ENCODE measurements at regions not wholly inside any gene's neighbourhood (a gene's known extent, or its start where the extent isn't known, plus 50 kb on each side); places are given as distances from the start of the nearest gene placed in this dataset.

DNA sequence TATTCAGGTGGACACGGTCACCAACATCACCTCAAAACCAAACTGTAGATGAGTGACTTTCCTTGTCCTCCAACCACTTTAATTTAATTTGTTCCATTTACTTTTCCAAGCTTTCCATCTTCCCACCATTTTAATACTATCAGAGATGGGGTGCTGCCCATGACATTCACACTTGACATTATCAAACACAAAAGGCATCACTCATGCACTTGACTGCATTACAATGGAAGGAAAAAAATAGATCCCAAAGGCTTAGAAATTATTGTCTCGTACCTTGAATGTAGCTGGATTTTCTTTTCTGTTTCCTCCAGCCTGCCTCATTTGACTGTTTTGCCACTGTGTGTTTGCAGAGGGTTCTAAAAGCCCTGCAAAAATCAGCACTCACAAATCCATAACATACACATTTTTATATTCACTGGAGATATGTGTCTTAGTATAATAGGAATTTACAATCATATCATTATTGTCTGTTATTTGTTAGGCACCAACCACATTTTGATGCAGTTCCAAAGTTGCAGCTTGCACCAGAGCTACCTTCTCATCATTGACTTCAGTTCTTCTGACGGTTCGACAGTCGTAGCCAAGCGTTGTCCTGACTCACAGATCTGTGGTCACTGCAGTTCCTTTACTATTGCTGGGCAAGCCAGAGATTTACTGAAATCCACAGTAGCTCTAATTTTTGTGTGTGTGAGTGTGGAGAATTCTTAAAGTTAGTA is 712.3 kb upstream of the WWC1 start:
- FAIRE-seq = no peak
- no peak overlapping the region for H3K4me2 ChIP-seq (ENCODE audit: control insufficient read depth, extremely low read depth, insufficient read depth, low read depth, low read length)

DNA sequence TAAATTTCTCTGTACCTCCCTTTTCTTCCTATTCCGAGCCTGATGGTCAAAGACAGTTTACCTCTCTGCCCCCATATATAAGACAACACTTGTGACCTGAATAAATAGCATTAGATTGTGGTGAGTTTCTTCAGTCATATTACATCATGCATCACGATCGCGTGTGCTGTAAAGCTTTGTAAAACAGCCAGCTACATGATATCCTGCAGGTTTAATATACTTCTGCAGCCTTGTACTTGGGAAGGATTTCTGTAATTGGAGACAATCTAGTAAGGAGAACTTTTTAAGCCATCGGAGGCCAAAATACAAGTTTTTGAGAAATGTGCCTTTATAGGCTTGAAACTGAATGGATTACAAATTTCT is 711.8 kb upstream of the WWC1 start:
- Histone ChIP-seq H3K4me2 (ENCODE audit: control insufficient read depth, extremely low read depth, insufficient read depth, low read depth, low read length) (no peak overlapping the region), H3K36me3 (ENCODE audit: control insufficient read depth in 2 of 2, extremely low read depth in 1 of 2, insufficient read depth in 2 of 2, low read length in 2 of 2) (no peaks in the 10 kb centered on the region), H3K79me2 (ENCODE audit: control insufficient read depth, insufficient read depth, low read length) (no peaks in the 10 kb centered on the region), H2AFZ (ENCODE audit: control insufficient read depth, low read length) (no peak overlapping the region), H3K27me3 (ENCODE audit: control insufficient read depth, extremely low read depth, insufficient read depth, low read length) (peaks cover 20% of the 10 kb centered on the region), H4K20me1 (ENCODE audit: control insufficient read depth, extremely low read depth, insufficient read depth, low read length) (no peaks in the 10 kb centered on the region), H3K4me3 (ENCODE audit: control insufficient read depth in 2 of 3, extremely low read depth in 1 of 3, insufficient read depth in 2 of 3, low read depth in 1 of 3, low read length in 3 of 3) (no peak overlapping the region), H3K4me1 (ENCODE audit: control insufficient read depth, extremely low read depth, insufficient read depth, low read length) (peaks cover 3% of the 10 kb centered on the region), H3K9ac (ENCODE audit: control insufficient read depth, extremely low read depth, insufficient read depth, low read length) (no peak overlapping the region), H3K27ac (ENCODE audit: control insufficient read depth, insufficient read depth, low read length) (no peak overlapping the region), H3K9me1 (ENCODE audit: control insufficient read depth, extremely low read depth, insufficient read depth, low read length) (no peaks in the 10 kb centered on the region), H3K9me3 (ENCODE audit: control insufficient read depth, low read depth, low read length) (no peaks in the 10 kb centered on the region)
- TF ChIP-seq EZH2 (IDR thresholded peaks at IDR 0.05; ENCODE audit: low read length) = no peak
- TF ChIP-seq, protein P1, sequence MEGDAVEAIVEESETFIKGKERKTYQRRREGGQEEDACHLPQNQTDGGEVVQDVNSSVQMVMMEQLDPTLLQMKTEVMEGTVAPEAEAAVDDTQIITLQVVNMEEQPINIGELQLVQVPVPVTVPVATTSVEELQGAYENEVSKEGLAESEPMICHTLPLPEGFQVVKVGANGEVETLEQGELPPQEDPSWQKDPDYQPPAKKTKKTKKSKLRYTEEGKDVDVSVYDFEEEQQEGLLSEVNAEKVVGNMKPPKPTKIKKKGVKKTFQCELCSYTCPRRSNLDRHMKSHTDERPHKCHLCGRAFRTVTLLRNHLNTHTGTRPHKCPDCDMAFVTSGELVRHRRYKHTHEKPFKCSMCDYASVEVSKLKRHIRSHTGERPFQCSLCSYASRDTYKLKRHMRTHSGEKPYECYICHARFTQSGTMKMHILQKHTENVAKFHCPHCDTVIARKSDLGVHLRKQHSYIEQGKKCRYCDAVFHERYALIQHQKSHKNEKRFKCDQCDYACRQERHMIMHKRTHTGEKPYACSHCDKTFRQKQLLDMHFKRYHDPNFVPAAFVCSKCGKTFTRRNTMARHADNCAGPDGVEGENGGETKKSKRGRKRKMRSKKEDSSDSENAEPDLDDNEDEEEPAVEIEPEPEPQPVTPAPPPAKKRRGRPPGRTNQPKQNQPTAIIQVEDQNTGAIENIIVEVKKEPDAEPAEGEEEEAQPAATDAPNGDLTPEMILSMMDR (optimal IDR thresholded peaks at IDR 0.05 in 1 of 3, IDR thresholded peaks at IDR 0.05 in 1 of 3, conservative IDR thresholded peaks at IDR 0.05 in 1 of 3; ENCODE audit: extremely low read depth in 1 of 3, insufficient read depth in 2 of 3, low read length in 3 of 3) = no peak
- DNase-seq (ENCODE audit: low read depth, low spot score) (no peak), FAIRE-seq (no peak)
- dilution Hi-C loops (cut with MboI; ENCODE audit: extremely low pct_ligation_motif_present, low sequenced_read_pairs) = no loop called here

More for the DNA sequence above, 712.3 kb upstream of the WWC1 start:
- Histone ChIP-seq H3K4me3 (ENCODE audit: control insufficient read depth in 2 of 3, extremely low read depth in 1 of 3, insufficient read depth in 2 of 3, low read depth in 1 of 3, low read length in 3 of 3) (no peak overlapping the region), H3K27me3 (ENCODE audit: control insufficient read depth, extremely low read depth, insufficient read depth, low read length) (peaks cover 25% of the 10 kb centered on the region), H3K9me1 (ENCODE audit: control insufficient read depth, extremely low read depth, insufficient read depth, low read length) (no peaks in the 10 kb centered on the region), H3K79me2 (ENCODE audit: control insufficient read depth, insufficient read depth, low read length) (no peaks in the 10 kb centered on the region), H4K20me1 (ENCODE audit: control insufficient read depth, extremely low read depth, insufficient read depth, low read length) (no peaks in the 10 kb centered on the region), H3K4me1 (ENCODE audit: control insufficient read depth, extremely low read depth, insufficient read depth, low read length) (peaks cover 9% of the 10 kb centered on the region), H3K9ac (ENCODE audit: control insufficient read depth, extremely low read depth, insufficient read depth, low read length) (no peak overlapping the region), H3K36me3 (ENCODE audit: control insufficient read depth in 2 of 2, extremely low read depth in 1 of 2, insufficient read depth in 2 of 2, low read length in 2 of 2) (no peaks in the 10 kb centered on the region), H2AFZ (ENCODE audit: control insufficient read depth, low read length) (no peak overlapping the region), H3K9me3 (ENCODE audit: control insufficient read depth, low read depth, low read length) (no peaks in the 10 kb centered on the region), H3K27ac (ENCODE audit: control insufficient read depth, insufficient read depth, low read length) (no peak overlapping the region)
- dilution Hi-C loops (cut with MboI; ENCODE audit: extremely low pct_ligation_motif_present, low sequenced_read_pairs) = no loop called here
- no peak for DNase-seq (ENCODE audit: low read depth, low spot score)
- no peak for TF ChIP-seq EZH2 (IDR thresholded peaks at IDR 0.05; ENCODE audit: low read length)
- TF ChIP-seq, protein P1 (optimal IDR thresholded peaks at IDR 0.05 in 1 of 3, IDR thresholded peaks at IDR 0.05 in 1 of 3, conservative IDR thresholded peaks at IDR 0.05 in 1 of 3; ENCODE audit: extremely low read depth in 1 of 3, insufficient read depth in 2 of 3, low read length in 3 of 3) = no peak

All from keratinocyte (primary cell).